ENCODE measurements at regions not wholly inside any gene's neighbourhood (a gene's known extent, or its start where the extent isn't known, plus 50 kb on each side); places are given as distances from the start of the nearest gene placed in this dataset.

DNA sequence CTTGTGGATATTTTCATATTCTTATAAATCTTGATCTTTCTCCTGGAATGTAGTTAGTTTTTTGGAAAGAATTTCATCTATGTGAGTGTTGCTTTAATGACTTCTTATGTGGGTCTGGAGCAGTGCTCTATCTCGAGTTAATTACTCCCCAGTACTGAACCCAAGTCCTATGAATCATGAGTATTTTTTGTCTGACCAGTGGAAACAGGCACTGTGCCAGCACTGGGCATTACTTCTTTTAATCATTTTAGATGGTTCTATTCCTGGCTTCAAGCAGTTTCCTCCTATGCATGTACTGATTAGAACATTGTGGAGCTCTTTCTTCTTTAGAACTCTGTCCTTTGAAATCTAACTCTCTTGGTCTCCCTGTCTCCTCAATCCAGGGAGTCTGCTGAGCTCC is 466.3 kb downstream of the PCDH17 start:
- H3K27ac ChIP-seq (ENCODE audit: low read depth, low read length): no peak overlapping the region
- H3K4me3 ChIP-seq (ENCODE audit: low read length): no peak overlapping the region
- H3K27me3 ChIP-seq (ENCODE audit: insufficient read depth, low read length): no peaks in the 10 kb centered on the region
- H3K9ac ChIP-seq (ENCODE audit: low read depth, low read length): no peak overlapping the region
- H3K9me3 ChIP-seq (ENCODE audit: insufficient read depth, low read depth, low read length): no peaks in the 10 kb centered on the region
- H3K4me1 ChIP-seq (ENCODE audit: insufficient read depth, low read length): no peaks in the 10 kb centered on the region
- no peaks in the 10 kb centered on the region for H3K36me3 ChIP-seq (ENCODE audit: insufficient read depth, low read length)
- WGBS: 92% methylated on average over 1 of the region's 1 CpG

- Histone ChIP-seq H3K27me3 (ENCODE audit: insufficient read depth, low read length) (no peaks in the 10 kb centered on the region), H3K36me3 (ENCODE audit: insufficient read depth, low read length) (no peaks in the 10 kb centered on the region), H3K4me3 (ENCODE audit: low read length) (no peak overlapping the region), H3K4me1 (ENCODE audit: insufficient read depth, low read length) (no peaks in the 10 kb centered on the region), H3K9ac (ENCODE audit: low read depth, low read length) (no peak overlapping the region), H3K9me3 (ENCODE audit: insufficient read depth, low read depth, low read length) (no peaks in the 10 kb centered on the region), H3K27ac (ENCODE audit: low read depth, low read length) (no peak overlapping the region)
- 86% methylated on average over 1 of the region's 1 CpG for WGBS
Measured at GRCh38 chr13:58119351-58119750, 487.8 kb downstream of the PCDH17 start.

DNA sequence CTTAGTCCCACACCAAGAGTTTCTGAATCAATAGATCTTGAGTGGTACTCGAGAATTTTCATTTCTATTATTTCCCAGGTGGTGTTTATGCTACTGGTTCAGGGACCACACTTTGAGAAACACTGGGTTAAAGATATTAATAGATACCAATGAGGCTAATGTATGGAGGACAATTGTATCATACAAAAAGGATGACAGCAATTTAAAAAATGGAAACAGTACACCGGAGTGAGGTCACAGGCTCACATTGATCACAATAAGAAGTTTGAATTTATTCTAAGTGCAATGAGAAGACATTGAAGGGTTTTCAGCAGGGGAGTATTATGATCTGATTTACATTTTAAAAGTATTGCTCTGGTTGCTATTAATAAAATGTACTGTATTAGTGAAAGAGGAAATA is 488.3 kb downstream of the PCDH17 start:
- no peak overlapping the region for H3K9ac ChIP-seq (ENCODE audit: low read depth, low read length)
- no peaks in the 10 kb centered on the region for H3K4me1 ChIP-seq (ENCODE audit: insufficient read depth, low read length)
- WGBS: 99% methylated on average over 2 of the region's 2 CpGs
- H3K36me3 ChIP-seq (ENCODE audit: insufficient read depth, low read length): no peaks in the 10 kb centered on the region
- H3K4me3 ChIP-seq (ENCODE audit: low read length): no peak overlapping the region
- H3K27ac ChIP-seq (ENCODE audit: low read depth, low read length): no peak overlapping the region
- no peaks in the 10 kb centered on the region for H3K27me3 ChIP-seq (ENCODE audit: insufficient read depth, low read length)
- H3K9me3 ChIP-seq (ENCODE audit: insufficient read depth, low read depth, low read length): no peaks in the 10 kb centered on the region

DNA sequence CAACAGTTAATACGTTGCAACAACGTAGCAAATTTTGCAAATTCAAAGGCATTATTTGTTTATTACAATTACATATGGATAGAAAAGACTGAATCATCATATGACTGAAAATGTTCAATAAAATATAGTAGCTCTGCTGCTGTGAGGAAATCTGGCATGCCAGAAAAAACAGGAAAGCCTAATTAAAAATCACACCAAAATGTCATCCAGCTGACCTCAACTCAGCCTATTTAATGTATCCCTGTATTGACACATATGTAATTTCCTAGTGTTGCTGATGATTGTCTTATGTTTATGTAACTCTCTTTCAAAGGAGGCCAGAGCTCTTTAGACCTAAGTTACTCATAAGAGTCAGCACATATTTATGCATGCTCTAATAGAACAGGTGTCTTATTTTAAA is 495.0 kb downstream of the PCDH17 start:
- Histone ChIP-seq H3K4me1 (ENCODE audit: insufficient read depth, low read length) (no peaks in the 10 kb centered on the region), H3K27ac (ENCODE audit: low read depth, low read length) (no peak overlapping the region), H3K9ac (ENCODE audit: low read depth, low read length) (no peak overlapping the region), H3K4me3 (ENCODE audit: low read length) (no peak overlapping the region), H3K9me3 (ENCODE audit: insufficient read depth, low read depth, low read length) (no peaks in the 10 kb centered on the region), H3K36me3 (ENCODE audit: insufficient read depth, low read length) (no peaks in the 10 kb centered on the region), H3K27me3 (ENCODE audit: insufficient read depth, low read length) (no peaks in the 10 kb centered on the region)
- 100% methylated on average over 1 of the region's 2 CpGs for WGBS

- WGBS: 90% methylated on average over 3 of the region's 3 CpGs
- no peaks in the 10 kb centered on the region for H3K36me3 ChIP-seq (ENCODE audit: insufficient read depth, low read length)
- H3K9ac ChIP-seq (ENCODE audit: low read depth, low read length): no peak overlapping the region
- no peaks in the 10 kb centered on the region for H3K4me1 ChIP-seq (ENCODE audit: insufficient read depth, low read length)
- H3K27ac ChIP-seq (ENCODE audit: low read depth, low read length): no peak overlapping the region
- no peak overlapping the region for H3K4me3 ChIP-seq (ENCODE audit: low read length)
- no peaks in the 10 kb centered on the region for H3K9me3 ChIP-seq (ENCODE audit: insufficient read depth, low read depth, low read length)
- H3K27me3 ChIP-seq (ENCODE audit: insufficient read depth, low read length): no peaks in the 10 kb centered on the region
Measured at GRCh38 chr13:58134012-58134411, 502.5 kb downstream of the PCDH17 start.

DNA sequence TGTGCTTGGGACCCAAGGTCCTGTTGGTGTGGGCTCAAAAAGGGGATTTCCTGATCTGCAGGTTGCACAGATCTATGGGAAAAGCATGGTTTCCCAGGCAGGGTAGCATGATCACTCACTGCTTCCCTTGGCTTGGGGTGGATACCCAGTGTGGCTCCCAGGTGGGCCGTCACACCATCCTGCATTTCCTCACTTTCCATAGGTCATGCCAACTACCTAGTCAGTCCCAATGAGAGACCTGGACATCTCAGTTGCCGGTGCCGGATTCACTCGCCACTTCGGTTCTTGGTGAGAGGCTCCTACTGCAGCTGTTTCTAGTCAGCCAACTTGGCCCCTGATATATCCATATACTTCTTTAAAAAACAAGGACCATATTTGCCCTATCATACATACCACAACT is 503.0 kb downstream of the PCDH17 start:
- Histone ChIP-seq H3K9me3 (ENCODE audit: insufficient read depth, low read depth, low read length) (no peaks in the 10 kb centered on the region), H3K4me3 (ENCODE audit: low read length) (no peak overlapping the region), H3K4me1 (ENCODE audit: insufficient read depth, low read length) (no peaks in the 10 kb centered on the region), H3K9ac (ENCODE audit: low read depth, low read length) (no peak overlapping the region), H3K27me3 (ENCODE audit: insufficient read depth, low read length) (no peaks in the 10 kb centered on the region), H3K36me3 (ENCODE audit: insufficient read depth, low read length) (no peaks in the 10 kb centered on the region), H3K27ac (ENCODE audit: low read depth, low read length) (no peak overlapping the region)
- over 99% methylated on average over 5 of the region's 5 CpGs for WGBS

DNA sequence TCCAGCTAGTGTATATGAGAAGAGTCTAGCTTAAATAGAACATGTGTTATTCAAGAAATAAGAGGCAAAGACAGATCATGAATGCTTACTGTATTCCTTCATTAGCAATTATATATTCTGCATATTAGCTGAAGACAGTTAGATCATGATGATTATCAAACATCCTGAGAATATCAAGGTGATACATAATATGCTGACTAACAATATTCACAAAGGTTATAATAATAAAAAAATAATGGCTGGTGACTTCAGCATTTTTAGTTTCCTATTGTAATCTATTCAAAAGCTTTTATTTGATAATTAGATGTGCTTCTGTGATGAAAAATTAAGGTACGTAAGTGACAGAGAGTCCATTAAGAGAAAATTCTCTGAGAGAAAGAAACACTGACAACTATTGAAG is 511.4 kb downstream of the PCDH17 start:
- Histone ChIP-seq H3K4me3 (ENCODE audit: low read length) (no peak overlapping the region), H3K4me1 (ENCODE audit: insufficient read depth, low read length) (no peaks in the 10 kb centered on the region), H3K9me3 (ENCODE audit: insufficient read depth, low read depth, low read length) (peaks cover 13% of the 10 kb centered on the region), H3K27me3 (ENCODE audit: insufficient read depth, low read length) (no peaks in the 10 kb centered on the region), H3K9ac (ENCODE audit: low read depth, low read length) (no peak overlapping the region), H3K27ac (ENCODE audit: low read depth, low read length) (no peak overlapping the region), H3K36me3 (ENCODE audit: insufficient read depth, low read length) (no peaks in the 10 kb centered on the region)
- WGBS: 93% methylated on average over 1 of the region's 1 CpG

DNA sequence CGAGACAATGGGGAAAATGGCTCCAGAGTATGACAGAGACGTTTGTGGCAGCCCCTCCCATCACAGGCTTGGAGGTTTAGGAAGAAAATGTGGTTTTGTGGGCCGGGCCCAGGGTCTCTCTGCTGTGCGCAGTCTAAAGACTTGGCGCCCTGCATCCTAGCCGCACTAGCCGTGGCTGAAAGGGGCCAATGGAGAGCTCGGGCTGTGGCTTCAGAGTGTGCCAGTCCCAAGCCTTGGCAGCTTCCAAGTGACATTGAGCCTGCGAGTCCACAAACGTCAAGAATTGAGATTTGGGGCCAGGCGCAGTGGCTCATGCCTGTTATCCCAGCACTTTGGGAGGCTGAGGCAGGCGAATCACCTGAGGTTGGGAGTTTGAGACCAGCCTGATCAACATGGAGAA is 513.1 kb downstream of the PCDH17 start:
- Histone ChIP-seq H3K27ac (ENCODE audit: low read depth, low read length) (no peak overlapping the region), H3K36me3 (ENCODE audit: insufficient read depth, low read length) (no peaks in the 10 kb centered on the region)
- WGBS: 93% methylated on average over 12 of the region's 12 CpGs

GRCh38 chr13:58151452-58151851 is 519.9 kb downstream of the PCDH17 start:
- Histone ChIP-seq H3K4me3 (ENCODE audit: low read length) (no peak overlapping the region), H3K36me3 (ENCODE audit: insufficient read depth, low read length) (no peaks in the 10 kb centered on the region), H3K9me3 (ENCODE audit: insufficient read depth, low read depth, low read length) (no peaks in the 10 kb centered on the region), H3K4me1 (ENCODE audit: insufficient read depth, low read length) (no peaks in the 10 kb centered on the region), H3K27ac (ENCODE audit: low read depth, low read length) (no peak overlapping the region), H3K27me3 (ENCODE audit: insufficient read depth, low read length) (no peaks in the 10 kb centered on the region), H3K9ac (ENCODE audit: low read depth, low read length) (no peak overlapping the region)
- WGBS: 100% methylated on average over 2 of the region's 2 CpGs

More for the DNA sequence above, 513.1 kb downstream of the PCDH17 start:
- H3K27me3 ChIP-seq (ENCODE audit: insufficient read depth, low read length): no peaks in the 10 kb centered on the region
- H3K4me3 ChIP-seq (ENCODE audit: low read length): no peak overlapping the region
- peaks cover 13% of the 10 kb centered on the region for H3K9me3 ChIP-seq (ENCODE audit: insufficient read depth, low read depth, low read length)
- H3K9ac ChIP-seq (ENCODE audit: low read depth, low read length): no peak overlapping the region
- H3K4me1 ChIP-seq (ENCODE audit: insufficient read depth, low read length): no peaks in the 10 kb centered on the region

GRCh38 chr13:58160980-58161379 is 529.4 kb downstream of the PCDH17 start:
- no peaks in the 10 kb centered on the region for H3K27me3 ChIP-seq (ENCODE audit: insufficient read depth, low read length)
- H3K4me3 ChIP-seq (ENCODE audit: low read length): no peak overlapping the region
- no peaks in the 10 kb centered on the region; the same call in 1 of the 2 replicates for H3K4me1 ChIP-seq (ENCODE audit: insufficient read depth, low read length)
- H3K36me3 ChIP-seq (ENCODE audit: insufficient read depth, low read length): no peaks in the 10 kb centered on the region
- H3K9ac ChIP-seq (ENCODE audit: low read depth, low read length): no peak overlapping the region
- H3K27ac ChIP-seq (ENCODE audit: low read depth, low read length): no peak overlapping the region
- H3K9me3 ChIP-seq (ENCODE audit: insufficient read depth, low read depth, low read length): no peaks in the 10 kb centered on the region

GRCh38 chr13:58165617-58166016 is 534.1 kb downstream of the PCDH17 start:
- Histone ChIP-seq H3K4me1 (ENCODE audit: insufficient read depth, low read length) (peaks cover 8% of the 10 kb centered on the region; the same call in 1 of the 2 replicates), H3K9me3 (ENCODE audit: insufficient read depth, low read depth, low read length) (no peaks in the 10 kb centered on the region), H3K27me3 (ENCODE audit: insufficient read depth, low read length) (no peaks in the 10 kb centered on the region), H3K4me3 (ENCODE audit: low read length) (no peak overlapping the region), H3K9ac (ENCODE audit: low read depth, low read length) (no peak overlapping the region), H3K27ac (ENCODE audit: low read depth, low read length) (no peak overlapping the region), H3K36me3 (ENCODE audit: insufficient read depth, low read length) (no peaks in the 10 kb centered on the region)
- 88% methylated on average over 4 of the region's 4 CpGs for WGBS

GRCh38 chr13:58181111-58181510 is 549.6 kb downstream of the PCDH17 start:
- no peak overlapping the region for H3K27ac ChIP-seq (ENCODE audit: low read depth, low read length)
- 100% methylated on average over 3 of the region's 3 CpGs for whole genome bisulfite sequencing
- no peaks in the 10 kb centered on the region for H3K4me1 ChIP-seq (ENCODE audit: insufficient read depth, low read length)
- no peaks in the 10 kb centered on the region for H3K36me3 ChIP-seq (ENCODE audit: insufficient read depth, low read length)
- no peaks in the 10 kb centered on the region for H3K9me3 ChIP-seq (ENCODE audit: insufficient read depth, low read depth, low read length)
- H3K27me3 ChIP-seq (ENCODE audit: insufficient read depth, low read length): no peaks in the 10 kb centered on the region
- no peak overlapping the region for H3K4me3 ChIP-seq (ENCODE audit: low read length)
- H3K9ac ChIP-seq (ENCODE audit: low read depth, low read length): no peak overlapping the region
